Small intestine (tissue), 7 donors: ENCODE measurements at regions not wholly inside any gene's neighbourhood (a gene's known extent, or its start where the extent isn't known, plus 50 kb on each side); places are given as distances from the start of the nearest gene placed in this dataset.

Experiments
- DNase-seq, 2 donors: peaks; one replicate each; pipeline versions ENCODE4 v3.0.0 to v3.0.0-alpha.2; 2013
- FAIRE-seq: peaks from 2 replicates; lab custom pipeline; 2012; peaks lifted over from hg19 to GRCh38; lab: Jason Lieb, UNC
- H3K27ac ChIP-seq, 3 donors: one replicate each; pipeline ENCODE4 v1.5.1; 2013; ENCODE audit warnings: low read length in 2 of 3, mild to moderate bottlenecking in 2 of 3, control low read depth in 1 of 3, inconsistent platforms in 1 of 3, low read depth in 1 of 3, moderate library complexity in 1 of 3
- H3K27me3 ChIP-seq, 3 donors: one replicate each; pipeline ENCODE4 v1.6.1; 2013; ENCODE audit warnings: low read length in 3 of 3, inconsistent platforms in 1 of 3; ENCODE audit not compliant: control insufficient read depth in 3 of 3, insufficient read depth in 3 of 3
- H3K36me3 ChIP-seq, 3 donors: one replicate each; pipeline ENCODE4 v1.6.1; 2013; ENCODE audit warnings: low read length in 3 of 3, inconsistent platforms in 1 of 3, low read depth in 1 of 3, mild to moderate bottlenecking in 1 of 3, moderate library complexity in 1 of 3; ENCODE audit not compliant: control insufficient read depth in 3 of 3, insufficient read depth in 2 of 3
- H3K4me1 ChIP-seq, 3 donors: one replicate each; pipeline ENCODE4 v1.6.1; 2013; ENCODE audit warnings: low read length in 2 of 3, inconsistent platforms in 1 of 3, low read depth in 1 of 3, mild to moderate bottlenecking in 1 of 3, moderate library complexity in 1 of 3; ENCODE audit not compliant: control insufficient read depth in 3 of 3, insufficient read depth in 2 of 3
- H3K4me3 ChIP-seq, 3 donors: one replicate each; pipeline ENCODE4 v1.5.1; 2013; ENCODE audit warnings: low read length in 3 of 3, control low read depth in 1 of 3, inconsistent platforms in 1 of 3, low read depth in 1 of 3, mild to moderate bottlenecking in 1 of 3, moderate library complexity in 1 of 3
- H3K9me3 ChIP-seq, 2 donors: one replicate each; pipeline ENCODE4 v1.6.1; 2013; ENCODE audit warnings: low read depth in 1 of 2, low read length in 1 of 2; ENCODE audit not compliant: control insufficient read depth in 2 of 2, insufficient read depth in 1 of 2
- WGBS, 3 donors: extraction: QIAGEN DNeasy Blood & Tissue Kit; methylation state at CpG; one replicate each; pipeline ENCODE4 v1.1.7; 2013; 5-methylcytosine and 5-hydroxymethylcytosine counted together
- donor health status: healthy with polysubstance abuse.
- donor health status: control.
- donor health status: control.
- donor health status: Bipolar disorder and iron deficiency.
- donor health status: healthy.

GRCh38 chr17:36786867-36787266 lies 150.4 kb upstream of the LHX1 start:
- FAIRE-seq (no peak), DNase-seq (no peak)
- Histone ChIP-seq H3K27ac (no peak overlapping the region), H3K9me3 (no peaks in the 10 kb centered on the region), H3K4me1 (no peaks in the 10 kb centered on the region), H3K27me3 (peaks cover 0 to 24% (median 2%) of the 10 kb centered on the region in 3 donors), H3K36me3 (no peaks in the 10 kb centered on the region), H3K4me3 (no peak overlapping the region)
- WGBS, 3 donors: 79 to 90% (median 80%) methylated on average over 2 of the region's 2 CpGs

GRCh38 chr17:36791150-36791941 lies 145.9 kb upstream of the LHX1 start:
- DNase-seq: no peak
- H3K27me3 ChIP-seq: peaks cover 0 to 32% (median 2%) of the 10 kb centered on the region in 3 donors
- no peak for FAIRE-seq
- no peak overlapping the region for H3K27ac ChIP-seq
- no peak overlapping the region for H3K4me3 ChIP-seq
- H3K9me3 ChIP-seq: no peaks in the 10 kb centered on the region
- no peaks in the 10 kb centered on the region for H3K36me3 ChIP-seq
- no peaks in the 10 kb centered on the region for H3K4me1 ChIP-seq
- 11 to 22% (median 15%) methylated on average over 7 of the region's 7 CpGs for WGBS, 3 donors

- Histone ChIP-seq H3K27ac (no peak overlapping the region), H3K4me1 (no peaks in the 10 kb centered on the region), H3K36me3 (no peaks in the 10 kb centered on the region), H3K4me3 (no peak overlapping the region), H3K9me3 (no peaks in the 10 kb centered on the region), H3K27me3 (peaks cover 0 to 32% (median 2%) of the 10 kb centered on the region in 3 donors)
- FAIRE-seq (no peak), DNase-seq (no peak)
- 7 to 24% (median 23%) methylated on average over 13 of the region's 13 CpGs for WGBS, 3 donors
Observed at GRCh38 chr17:36791942-36792475, 145.3 kb upstream of the LHX1 start.

GRCh38 chr17:36792849-36793248 lies 144.4 kb upstream of the LHX1 start:
- H3K36me3 ChIP-seq: no peaks in the 10 kb centered on the region
- FAIRE-seq (no peak), DNase-seq (no peak)
- H3K9me3 ChIP-seq: peaks cover 0 to 5% of the 10 kb centered on the region in 2 donors
- H3K4me1 ChIP-seq: no peaks in the 10 kb centered on the region
- no peak overlapping the region for H3K4me3 ChIP-seq
- peaks cover 1 to 36% (median 3%) of the 10 kb centered on the region in 3 donors for H3K27me3 ChIP-seq
- no peak overlapping the region for H3K27ac ChIP-seq
- 81 to 83% (median 83%) methylated on average over 5 of the region's 5 CpGs for WGBS, 3 donors

- Histone ChIP-seq H3K36me3 (no peaks in the 10 kb centered on the region), H3K27ac (no peak overlapping the region), H3K4me3 (no peak overlapping the region), H3K4me1 (no peaks in the 10 kb centered on the region), H3K27me3 (peaks cover 0 to 36% (median 3%) of the 10 kb centered on the region in 3 donors), H3K9me3 (peaks cover 0 to 5% of the 10 kb centered on the region in 2 donors)
- WGBS, 3 donors: 76 to 82% (median 80%) methylated on average over 2 of the region's 2 CpGs
- FAIRE-seq: no peak
- DNase-seq: no peak
Observed at GRCh38 chr17:36793976-36794375, 143.3 kb upstream of the LHX1 start.

GRCh38 chr17:36807496-36808179 lies 129.6 kb upstream of the LHX1 start:
- H3K27ac ChIP-seq: no peak overlapping the region
- H3K27me3 ChIP-seq: peaks cover 8 to 61% (median 22%) of the 10 kb centered on the region in 3 donors
- H3K4me1 ChIP-seq: no peaks in the 10 kb centered on the region
- H3K9me3 ChIP-seq: no peaks in the 10 kb centered on the region
- H3K36me3 ChIP-seq: no peaks in the 10 kb centered on the region
- FAIRE-seq: no peak
- H3K4me3 ChIP-seq: no peak overlapping the region
- 20 to 29% (median 24%) methylated on average over 35 of the region's 35 CpGs for WGBS, 3 donors
- DNase-seq: no peak

GRCh38 chr17:36808180-36808661 lies 129.1 kb upstream of the LHX1 start:
- DNase-seq (no peak), FAIRE-seq (no peak)
- Histone ChIP-seq H3K27ac (no peak overlapping the region), H3K4me1 (no peaks in the 10 kb centered on the region), H3K27me3 (peaks cover 8 to 67% (median 22%) of the 10 kb centered on the region in 3 donors), H3K36me3 (no peaks in the 10 kb centered on the region), H3K4me3 (no peak overlapping the region), H3K9me3 (no peaks in the 10 kb centered on the region)
- WGBS, 3 donors: 4 to 6% (median 5%) methylated on average over 54 to 60 of the region's 60 CpGs

GRCh38 chr17:36812762-36813161 lies 124.5 kb upstream of the LHX1 start:
- DNase-seq: no peak
- H3K4me3 ChIP-seq: no peak overlapping the region
- no peak overlapping the region for H3K27ac ChIP-seq
- no peaks in the 10 kb centered on the region for H3K36me3 ChIP-seq
- FAIRE-seq: no peak
- H3K9me3 ChIP-seq: no peaks in the 10 kb centered on the region
- peaks cover 0 to 8% (median 0%) of the 10 kb centered on the region in 3 donors for H3K4me1 ChIP-seq
- WGBS, 3 donors: 12 to 33% (median 22%) methylated on average over 9 of the region's 9 CpGs
- peaks cover 8 to 69% (median 21%) of the 10 kb centered on the region in 3 donors for H3K27me3 ChIP-seq
